ENCODE measurements at regions not wholly inside any gene's neighbourhood (a gene's known extent, or its start where the extent isn't known, plus 50 kb on each side); places are given as distances from the start of the nearest gene placed in this dataset.

DNA sequence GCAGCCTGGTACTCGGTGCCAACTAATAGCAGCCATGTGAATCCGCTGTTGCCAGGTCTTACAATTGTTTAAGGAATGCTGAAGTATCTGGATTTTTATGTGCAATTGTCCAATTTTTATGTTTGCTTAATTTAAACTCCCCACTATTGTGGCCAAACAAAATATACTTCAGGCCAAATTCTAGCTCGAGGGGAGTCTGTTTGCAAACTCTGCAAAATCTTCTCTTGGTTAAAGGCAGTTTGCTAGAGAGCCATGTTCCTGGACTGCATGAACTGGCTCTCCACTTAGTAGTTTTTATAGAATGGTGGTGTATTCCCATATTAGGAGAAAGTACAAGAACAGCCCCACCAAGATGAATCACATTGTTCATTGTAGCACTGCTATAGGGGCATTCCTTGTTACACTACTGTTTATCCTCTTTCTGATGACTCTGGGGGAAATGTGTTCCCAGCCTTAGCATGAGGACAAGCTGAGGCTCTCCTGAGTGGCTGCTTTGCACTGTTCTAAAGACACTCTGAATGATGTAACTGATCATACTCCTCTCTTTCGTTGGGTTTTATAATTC is 178.0 kb upstream of the GLI3 start:
- Histone ChIP-seq H3K9ac (ENCODE audit: low read length) (no peak overlapping the region), H3K4me3 (ENCODE audit: low read length) (no peak overlapping the region), H3K9me3 (ENCODE audit: insufficient read depth, low read length) (no peaks in the 10 kb centered on the region), H3K79me2 (ENCODE audit: low read length) (no peaks in the 10 kb centered on the region), H3K4me2 (ENCODE audit: low read length) (no peak overlapping the region), H3K27ac (ENCODE audit: low read length) (no peak overlapping the region), H3K36me3 (replicated peaks; ENCODE audit: low read depth, low read length) (no peaks in the 10 kb centered on the region), H4K20me1 (ENCODE audit: insufficient read depth, low read length) (no peaks in the 10 kb centered on the region), H2AFZ (ENCODE audit: low read depth, low read length) (no peak overlapping the region), H3K4me1 (ENCODE audit: low read length) (no peaks in the 10 kb centered on the region), H3K27me3 (ENCODE audit: low read depth, low read length) (no peaks in the 10 kb centered on the region)
- no peak for TF ChIP-seq EZH2phosphoT487 (IDR thresholded peaks at IDR 0.05; ENCODE audit: low read depth)
- TF ChIP-seq, protein P1, sequence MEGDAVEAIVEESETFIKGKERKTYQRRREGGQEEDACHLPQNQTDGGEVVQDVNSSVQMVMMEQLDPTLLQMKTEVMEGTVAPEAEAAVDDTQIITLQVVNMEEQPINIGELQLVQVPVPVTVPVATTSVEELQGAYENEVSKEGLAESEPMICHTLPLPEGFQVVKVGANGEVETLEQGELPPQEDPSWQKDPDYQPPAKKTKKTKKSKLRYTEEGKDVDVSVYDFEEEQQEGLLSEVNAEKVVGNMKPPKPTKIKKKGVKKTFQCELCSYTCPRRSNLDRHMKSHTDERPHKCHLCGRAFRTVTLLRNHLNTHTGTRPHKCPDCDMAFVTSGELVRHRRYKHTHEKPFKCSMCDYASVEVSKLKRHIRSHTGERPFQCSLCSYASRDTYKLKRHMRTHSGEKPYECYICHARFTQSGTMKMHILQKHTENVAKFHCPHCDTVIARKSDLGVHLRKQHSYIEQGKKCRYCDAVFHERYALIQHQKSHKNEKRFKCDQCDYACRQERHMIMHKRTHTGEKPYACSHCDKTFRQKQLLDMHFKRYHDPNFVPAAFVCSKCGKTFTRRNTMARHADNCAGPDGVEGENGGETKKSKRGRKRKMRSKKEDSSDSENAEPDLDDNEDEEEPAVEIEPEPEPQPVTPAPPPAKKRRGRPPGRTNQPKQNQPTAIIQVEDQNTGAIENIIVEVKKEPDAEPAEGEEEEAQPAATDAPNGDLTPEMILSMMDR (IDR thresholded peaks at IDR 0.05; ENCODE audit: low read depth, low read length) = no peak

DNA sequence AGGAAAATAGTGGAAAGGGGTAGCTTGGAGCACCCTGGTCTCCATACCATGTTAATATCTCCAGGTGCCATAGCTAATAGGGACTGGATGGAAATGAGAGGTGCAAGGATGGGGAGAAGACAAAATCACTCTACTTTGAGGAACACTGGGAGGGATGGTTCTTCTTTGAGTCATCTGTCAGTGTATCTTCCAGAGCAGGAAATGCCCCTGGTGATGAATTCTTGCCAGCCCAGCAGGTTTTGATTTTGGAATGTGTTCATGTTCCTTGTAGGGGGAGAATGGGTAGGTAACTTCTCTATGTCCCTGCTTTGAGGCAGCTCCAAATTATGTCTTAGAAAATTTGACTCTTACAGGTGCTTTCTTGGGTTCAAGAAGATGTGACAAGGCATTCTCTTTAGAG is 177.0 kb upstream of the GLI3 start:
- H3K79me2 ChIP-seq (ENCODE audit: low read length) = no peaks in the 10 kb centered on the region
- H3K4me2 ChIP-seq (ENCODE audit: low read length) = no peak overlapping the region
- H3K4me3 ChIP-seq (ENCODE audit: low read length) = no peak overlapping the region

GRCh38 chr7:42409296-42409695 is 172.3 kb upstream of the GLI3 start:
- H3K9me3 ChIP-seq (ENCODE audit: insufficient read depth, low read length) = no peaks in the 10 kb centered on the region
- no peaks in the 10 kb centered on the region for H3K79me2 ChIP-seq (ENCODE audit: low read length)
- H3K4me2 ChIP-seq (ENCODE audit: low read length) = no peak overlapping the region
- no peaks in the 10 kb centered on the region for H3K4me1 ChIP-seq (ENCODE audit: low read length)
- no peak overlapping the region for H3K27ac ChIP-seq (ENCODE audit: low read length)
- no peak for TF ChIP-seq EZH2phosphoT487 (IDR thresholded peaks at IDR 0.05; ENCODE audit: low read depth)
- TF ChIP-seq, protein P1 (IDR thresholded peaks at IDR 0.05; ENCODE audit: low read depth, low read length) = no peak
- no peak overlapping the region for H2AFZ ChIP-seq (ENCODE audit: low read depth, low read length)
- H3K27me3 ChIP-seq (ENCODE audit: low read depth, low read length) = no peaks in the 10 kb centered on the region
- no peaks in the 10 kb centered on the region for H4K20me1 ChIP-seq (ENCODE audit: insufficient read depth, low read length)
- H3K36me3 ChIP-seq (replicated peaks; ENCODE audit: low read depth, low read length) = no peaks in the 10 kb centered on the region
- H3K4me3 ChIP-seq (ENCODE audit: low read length) = no peak overlapping the region
- no peak overlapping the region for H3K9ac ChIP-seq (ENCODE audit: low read length)

More for the DNA sequence above, 177.0 kb upstream of the GLI3 start:
- TF ChIP-seq, protein P1 (IDR thresholded peaks at IDR 0.05; ENCODE audit: low read depth, low read length) = no peak
- no peak for TF ChIP-seq EZH2phosphoT487 (IDR thresholded peaks at IDR 0.05; ENCODE audit: low read depth)
- Histone ChIP-seq H3K27me3 (ENCODE audit: low read depth, low read length) (no peaks in the 10 kb centered on the region), H2AFZ (ENCODE audit: low read depth, low read length) (no peak overlapping the region), H3K36me3 (replicated peaks; ENCODE audit: low read depth, low read length) (no peaks in the 10 kb centered on the region), H4K20me1 (ENCODE audit: insufficient read depth, low read length) (no peaks in the 10 kb centered on the region), H3K9ac (ENCODE audit: low read length) (no peak overlapping the region), H3K9me3 (ENCODE audit: insufficient read depth, low read length) (no peaks in the 10 kb centered on the region), H3K27ac (ENCODE audit: low read length) (no peak overlapping the region), H3K4me1 (ENCODE audit: low read length) (no peaks in the 10 kb centered on the region)

- Histone ChIP-seq H4K20me1 (ENCODE audit: insufficient read depth, low read length) (no peaks in the 10 kb centered on the region), H3K4me2 (ENCODE audit: low read length) (no peak overlapping the region), H3K27me3 (ENCODE audit: low read depth, low read length) (no peaks in the 10 kb centered on the region), H2AFZ (ENCODE audit: low read depth, low read length) (no peak overlapping the region), H3K27ac (ENCODE audit: low read length) (no peak overlapping the region), H3K79me2 (ENCODE audit: low read length) (no peaks in the 10 kb centered on the region), H3K9me3 (ENCODE audit: insufficient read depth, low read length) (no peaks in the 10 kb centered on the region), H3K4me1 (ENCODE audit: low read length) (no peaks in the 10 kb centered on the region), H3K36me3 (replicated peaks; ENCODE audit: low read depth, low read length) (no peaks in the 10 kb centered on the region), H3K9ac (ENCODE audit: low read length) (no peak overlapping the region), H3K4me3 (ENCODE audit: low read length) (no peak overlapping the region)
- TF ChIP-seq, protein P1 (IDR thresholded peaks at IDR 0.05; ENCODE audit: low read depth, low read length) = no peak
- TF ChIP-seq EZH2phosphoT487 (IDR thresholded peaks at IDR 0.05; ENCODE audit: low read depth) = no peak
Observed at GRCh38 chr7:42407833-42408232, 170.8 kb upstream of the GLI3 start.
